Vagina (tissue), 2 donors: ENCODE measurements at regions not wholly inside any gene's neighbourhood (a gene's known extent, or its start where the extent isn't known, plus 50 kb on each side); places are given as distances from the start of the nearest gene placed in this dataset.

ENCODE experiments used
- CTCF ChIP-seq, 3 experiments: fragments of 450-650 bp in 2 of 3; fragments of 200-600 bp in 1 of 3; sonication (generic) in 1 of 3; IDR thresholded peaks; one replicate each; pipeline ENCODE4 v1.5.1; 2017 to 2019; ENCODE audit warnings: antibody characterized with exemption in 3 of 3, mild to moderate bottlenecking in 2 of 3, moderate library complexity in 2 of 3
- POLR2A ChIP-seq, 2 donors: fragments of 450-650 bp; IDR thresholded peaks; one replicate each; pipeline ENCODE4 v1.6.1; 2017; ENCODE audit warnings: antibody characterized with exemption in 2 of 2, mild to moderate bottlenecking in 2 of 2, moderate library complexity in 2 of 2
- POLR2AphosphoS5 ChIP-seq, 2 donors: sonication (generic); formaldehyde crosslinking; IDR thresholded peaks; one replicate each; pipeline ENCODE4 v1.9.0; 2017; ENCODE audit warnings: antibody characterized with exemption in 2 of 2, mild to moderate bottlenecking in 2 of 2, low read depth in 1 of 2; ENCODE audit not compliant: insufficient read depth in 1 of 2

DNA sequence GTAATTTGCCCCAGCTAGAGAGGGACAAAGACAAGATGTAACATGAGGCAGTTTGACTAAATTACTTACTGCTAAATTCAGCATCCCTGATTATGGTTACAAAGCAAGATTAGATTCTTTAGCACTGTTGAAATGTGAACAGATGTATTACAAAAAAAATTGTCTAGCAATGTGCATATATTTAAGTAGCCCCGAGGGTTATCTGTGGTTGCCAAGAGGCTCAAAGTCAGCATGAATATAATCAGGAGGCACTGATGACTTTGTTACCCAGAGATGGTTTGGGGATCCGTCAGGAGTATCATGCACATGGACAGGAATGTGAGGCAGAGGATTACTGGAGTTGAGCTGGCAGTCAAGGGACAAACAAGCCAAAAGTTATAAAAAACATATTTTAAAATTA is 356.9 kb upstream of the CCDC196 start:
- no peak for TF ChIP-seq CTCF (IDR thresholded peaks at IDR 0.05)
- TF ChIP-seq POLR2A (IDR thresholded peaks at IDR 0.05): no peak
- TF ChIP-seq POLR2AphosphoS5 (IDR thresholded peaks at IDR 0.05; ENCODE audit: insufficient read depth in 1 of 2, low read depth in 1 of 2): no peak
